K562 (cell line): ENCODE measurements at regions not wholly inside any gene's neighbourhood (a gene's known extent, or its start where the extent isn't known, plus 50 kb on each side); places are given as distances from the start of the nearest gene placed in this dataset.

Experiments
- ATAC-seq: fragments of 200-7000 bp; cut with Tn5 transposase; 3 replicates; pipeline ENCODE4 v1.9.1; 2020; ENCODE audit warnings: moderate library complexity
- BruUV-seq: library from RNA; stranded (reverse); fragments of 400-500 nt; replicated peaks from 2 replicates; lab custom pipeline; 2021; lab: Mats Ljungman, UMichigan
- CTCF ChIA-PET: fragments of 300-600 bp; formaldehyde crosslinking; extraction: SDS; loops from one replicate; lab custom pipeline; 2021; ENCODE audit warnings: low intra/inter-chr PET ratio; lab: Yijun Ruan, JAX
- POLR2A ChIA-PET: fragments of 300-600, 350-650 bp; sonication (Branson Sonifier 250); formaldehyde crosslinking; extraction: SDS; loops from one replicate; lab custom pipeline; 2021; ENCODE audit warnings: antibody characterized with exemption, inconsistent platforms; lab: Yijun Ruan, JAX
- DNase-seq, 4 experiments: peaks; one replicate each; pipeline versions ENCODE4 v3.0.0 to v3.0.0-alpha.2; 2011 to 2018; ENCODE audit warnings: low spot score in 3 of 4, mixed read lengths in 3 of 4; ENCODE audit errors: extremely low read depth in 1 of 4
- FAIRE-seq: peaks from 2 replicates; lab custom pipeline; 2011; peaks lifted over from hg19 to GRCh38; lab: Jason Lieb, UNC
- H2AFZ ChIP-seq: 2 replicates; pipeline ENCODE4 v1.6.0; 2011; ENCODE audit warnings: low read depth, low read length, control low read depth, inconsistent platforms
- H3K27ac ChIP-seq: fragments of 200-600 bp; 3 replicates; pipeline ENCODE4 v1.8.0; 2011; ENCODE audit warnings: low read depth, mild to moderate bottlenecking, control low read depth, inconsistent platforms, low read length, moderate library complexity, mixed read lengths; ENCODE audit errors: extremely low read depth
- H3K27me3 ChIP-seq, 2 experiments: fragments of 300-600 bp in 1 of 2; 2 replicates in 1 of 2; 3 replicates in 1 of 2; pipeline versions ENCODE4 v1.6.0 to v1.8.0; 2011; ENCODE audit warnings: inconsistent platforms in 2 of 2, low read length in 2 of 2, mild to moderate bottlenecking in 1 of 2, mixed read lengths in 1 of 2, moderate library complexity in 1 of 2; ENCODE audit not compliant: control insufficient read depth in 2 of 2, insufficient read depth in 2 of 2
- H3K36me3 ChIP-seq: fragments of 300-600 bp; 3 replicates; pipeline ENCODE4 v1.8.0; 2011; ENCODE audit warnings: mild to moderate bottlenecking, low read length, inconsistent platforms; ENCODE audit not compliant: control insufficient read depth, insufficient read depth
- H3K4me1 ChIP-seq, 2 experiments: fragments of 200-600 bp in 1 of 2; replicated peaks in 1 of 2; 2 replicates in 1 of 2; 3 replicates in 1 of 2; pipeline versions ENCODE4 v1.5.1 to v1.8.0; 2011; ENCODE audit warnings: inconsistent platforms in 2 of 2, low read length in 2 of 2, mild to moderate bottlenecking in 1 of 2, mixed read lengths in 1 of 2, moderate library complexity in 1 of 2; ENCODE audit not compliant: control insufficient read depth in 2 of 2, insufficient read depth in 2 of 2
- H3K4me2 ChIP-seq: 2 replicates; pipeline ENCODE4 v1.6.1; 2011; ENCODE audit warnings: low read length, control low read depth, inconsistent platforms, mixed read lengths; ENCODE audit not compliant: insufficient read depth
- H3K4me3 ChIP-seq: fragments of 200-600 bp; sonication (generic), shearing (Covaris generic); 2 replicates; pipeline ENCODE4 v1.5.1; 2016; ENCODE audit warnings: control low read depth, inconsistent platforms
- H3K79me2 ChIP-seq: fragments of 200-600 bp; 3 replicates; pipeline ENCODE4 v1.8.0; 2011; ENCODE audit warnings: low read length, inconsistent platforms; ENCODE audit not compliant: control insufficient read depth, insufficient read depth
- H3K9ac ChIP-seq, 2 experiments: 2 replicates each; pipeline versions ENCODE4 v1.6.0 to v1.6.1; 2011; ENCODE audit warnings: low read depth in 2 of 2, low read length in 2 of 2, control low read depth in 1 of 2, inconsistent platforms in 1 of 2, mild to moderate bottlenecking in 1 of 2, mixed read lengths in 1 of 2; ENCODE audit not compliant: insufficient read depth in 1 of 2
- H3K9me1 ChIP-seq: one replicate; pipeline ENCODE4 v1.6.0; 2011; ENCODE audit warnings: inconsistent platforms, mild to moderate bottlenecking, low read length, moderate library complexity; ENCODE audit not compliant: control insufficient read depth, insufficient read depth
- H3K9me3 ChIP-seq: replicated peaks from 2 replicates; pipeline ENCODE4 v1.5.1; 2011; ENCODE audit warnings: low read depth, low read length, inconsistent platforms; ENCODE audit not compliant: control insufficient read depth, insufficient read depth
- H4K20me1 ChIP-seq: replicated peaks from 2 replicates; pipeline ENCODE4 v1.6.1; 2011; ENCODE audit warnings: low read length, inconsistent platforms, mixed read lengths; ENCODE audit not compliant: control insufficient read depth, insufficient read depth
- CBX5 ChIP-seq: IDR thresholded peaks from 2 replicates; pipeline ENCODE4 v1.6.1; 2014; ENCODE audit warnings: low read depth, borderline replicate concordance
- CTBP1 ChIP-seq: fragments of 450-650 bp; IDR thresholded peaks from 2 replicates; pipeline ENCODE4 v1.6.1; 2016; ENCODE audit warnings: borderline replicate concordance
- DDX20 ChIP-seq: fragments of 450-650 bp; IDR thresholded peaks from 2 replicates; pipeline ENCODE4 v1.6.1; 2016; ENCODE audit warnings: missing genetic modification characterization, low read depth, mild to moderate bottlenecking, missing compliant biosample characterization, moderate library complexity
- DMBX1 ChIP-seq: fragments of 250-450 bp; sonication (Bioruptor Pico); IDR thresholded peaks from 2 replicates; pipeline ENCODE4 v1.8.0; 2022; ENCODE audit warnings: inconsistent platforms, mild to moderate bottlenecking, moderate library complexity, borderline replicate concordance
- FOXK1 ChIP-seq: sonication (generic); formaldehyde crosslinking; IDR thresholded peaks from 2 replicates; pipeline ENCODE4 v1.8.0; 2022; ENCODE audit warnings: missing genetic modification reagents, mild to moderate bottlenecking, borderline replicate concordance
- WGBS: fragments of 100-300 bp; shearing (Covaris generic); methylation state at CpG from one replicate; pipeline ENCODE4 v1.1.6; 2016; ENCODE audit warnings: low coverage, mixed read lengths; ENCODE audit not compliant: insufficient coverage; ENCODE audit errors: missing lambda C conversion rate; 5-methylcytosine and 5-hydroxymethylcytosine counted together
- in situ Hi-C: fragments of 300-500 bp; cut with MboI; formaldehyde crosslinking; loops from 4 replicates; pipeline ENCODE4 v1.15.0; 2018; ENCODE audit warnings: inconsistent platforms, mixed read lengths
- intact Hi-C: fragments of 100-400 bp; cut with micrococcal nuclease; formaldehyde crosslinking; loops from 2 replicates; pipeline ENCODE4 v1.14.2; 2022

- Histone ChIP-seq H3K9ac (no peak overlapping the region), H3K27me3 (peaks cover 0 to 18% of the 10 kb centered on the region in 2 experiments; a peak in 3 of 5 replicates), H3K4me2 (no peak overlapping the region), H3K9me3 (no peaks in the 10 kb centered on the region), H3K27ac (no peak overlapping the region), H3K4me3 (no peak overlapping the region), H3K79me2 (no peaks in the 10 kb centered on the region), H3K36me3 (no peaks in the 10 kb centered on the region), H3K9me1 (no peaks in the 10 kb centered on the region), H4K20me1 (no peaks in the 10 kb centered on the region), H2AFZ (no peak overlapping the region), H3K4me1 (no peaks in the 10 kb centered on the region)
- ChIA-PET CTCF (no interaction called here), POLR2A (no interaction called here)
- WGBS: 2% methylated on average over 5 of the region's 5 CpGs
- intact Hi-C loops: no loop called here
- in situ Hi-C loops: no loop called here
- TF ChIP-seq CBX5 (no peak), DMBX1 (CRISPR knock-in tag) (no peak), DDX20 (tag) (no peak), CTBP1 (no peak), FOXK1 (CRISPR knock-in tag) (no peak)
- no peak for FAIRE-seq
- no peak for DNase-seq
- no TSS peak for BruUV-seq
- no peak for ATAC-seq
Observed at GRCh38 chr12:94769776-94770759, 119.7 kb upstream of the TMCC3 start.
